WTC11 (cell line): ENCODE measurements at regions not wholly inside any gene's neighbourhood (a gene's known extent, or its start where the extent isn't known, plus 50 kb on each side); places are given as distances from the start of the nearest gene placed in this dataset.
"Not testable (repeated sequence)": the region's sequence is repeated elsewhere in the genome, so short reads cannot be mapped to it uniquely, and the experiment has no call there.

Experiments
- ATAC-seq: fragments of 200-7000 bp; cut with Tn5 transposase; 2 replicates; pipeline ENCODE4 v1.10.0; 2021; ENCODE audit warnings: mild to moderate bottlenecking, moderate library complexity
- CTCF ChIA-PET: fragments of 300-600 bp; sonication (Branson Sonifier 250); formaldehyde crosslinking; loops from one replicate; lab custom pipeline; 2021; ENCODE audit warnings: antibody characterized with exemption; lab: Charles Lee
- POLR2A ChIA-PET: fragments of 350-600 bp; sonication (Branson Sonifier 250); formaldehyde crosslinking; loops from one replicate; lab custom pipeline; 2021; ENCODE audit warnings: antibody characterized with exemption; lab: Charles Lee
- DNase-seq: peaks from one replicate; pipeline ENCODE4 v3.0.0; 2021; ENCODE audit warnings: low spot score
- H3K27ac Mint-ChIP-seq: 2 replicates; pipeline ENCODE4 v1.8.0; 2021; ENCODE audit warnings: mixed read lengths
- H3K27me3 Mint-ChIP-seq: 2 replicates; pipeline ENCODE4 v1.8.0; 2021; ENCODE audit warnings: low read depth, mild to moderate bottlenecking, moderate library complexity, mixed read lengths
- H3K36me3 Mint-ChIP-seq: 2 replicates; pipeline ENCODE4 v1.8.0; 2021; ENCODE audit warnings: mixed read lengths
- H3K4me1 Mint-ChIP-seq: 2 replicates; pipeline ENCODE4 v1.8.0; 2022; ENCODE audit warnings: mixed read lengths
- H3K4me3 Mint-ChIP-seq: 2 replicates; pipeline ENCODE4 v1.8.0; 2021; ENCODE audit warnings: mild to moderate bottlenecking, moderate library complexity, mixed read lengths
- H3K9me3 Mint-ChIP-seq: 2 replicates; pipeline ENCODE4 v1.8.0; 2021; ENCODE audit warnings: mixed read lengths
- AR ChIP-seq: fragments of 250-450 bp; sonication (Bioruptor Pico); IDR thresholded peaks from 2 replicates; pipeline ENCODE4 v1.9.0; 2021; ENCODE audit warnings: mild to moderate bottlenecking
- ATF3 ChIP-seq: sonication (generic); formaldehyde crosslinking; conservative IDR thresholded peaks from 2 replicates; pipeline ENCODE4 v1.8.1; 2022; ENCODE audit warnings: mild to moderate bottlenecking, missing genetic modification reagents
- E2F5 ChIP-seq: sonication (generic); formaldehyde crosslinking; IDR thresholded peaks from 2 replicates; pipeline ENCODE4 v1.8.1; 2022; ENCODE audit warnings: mild to moderate bottlenecking, moderate library complexity, missing genetic modification reagents
- EMX1 ChIP-seq: fragments of 250-450 bp; sonication (Bioruptor Pico); IDR thresholded peaks from 2 replicates; pipeline ENCODE4 v1.8.0; 2021; ENCODE audit warnings: mild to moderate bottlenecking
- ESRRA ChIP-seq: sonication (generic); formaldehyde crosslinking; IDR thresholded peaks from 2 replicates; pipeline ENCODE4 v1.8.1; 2022; ENCODE audit warnings: mild to moderate bottlenecking, missing genetic modification reagents, borderline replicate concordance
- IRF1 ChIP-seq: sonication (generic); formaldehyde crosslinking; IDR thresholded peaks from 2 replicates; pipeline ENCODE4 v1.8.0; 2023; ENCODE audit warnings: missing genetic modification reagents
- PREB ChIP-seq: sonication (generic); formaldehyde crosslinking; IDR thresholded peaks from 2 replicates; pipeline ENCODE4 v1.8.1; 2022; ENCODE audit warnings: mild to moderate bottlenecking, missing genetic modification reagents, moderate library complexity, borderline replicate concordance
- SMAD4 ChIP-seq: sonication (generic); formaldehyde crosslinking; IDR thresholded peaks from 2 replicates; pipeline ENCODE4 v1.8.0; 2022; ENCODE audit warnings: mild to moderate bottlenecking, missing genetic modification reagents
- STAT6 ChIP-seq: sonication (generic); formaldehyde crosslinking; conservative IDR thresholded peaks from 2 replicates; pipeline ENCODE4 v1.8.1; 2023; ENCODE audit warnings: mild to moderate bottlenecking, low read depth, missing genetic modification reagents, moderate library complexity
- TEAD1 ChIP-seq: sonication (generic); formaldehyde crosslinking; IDR thresholded peaks from 2 replicates; pipeline ENCODE4 v1.8.0; 2022; ENCODE audit warnings: mild to moderate bottlenecking, missing genetic modification reagents
- USF2 ChIP-seq: sonication (generic); formaldehyde crosslinking; IDR thresholded peaks from 2 replicates; pipeline ENCODE4 v1.8.1; 2023; ENCODE audit warnings: mild to moderate bottlenecking, missing genetic modification reagents, moderate library complexity
- ZNF281 ChIP-seq: sonication (generic); formaldehyde crosslinking; IDR thresholded peaks from 2 replicates; pipeline ENCODE4 v1.8.0; 2023; ENCODE audit warnings: mild to moderate bottlenecking, missing genetic modification reagents
- ZNF423 ChIP-seq: fragments of 250-450 bp; sonication (Bioruptor Pico); IDR thresholded peaks from 2 replicates; pipeline ENCODE4 v2.1.2; 2022; ENCODE audit warnings: mild to moderate bottlenecking, moderate library complexity
- ZNF532 ChIP-seq: fragments of 250-450 bp; sonication (Bioruptor Pico); IDR thresholded peaks from 2 replicates; pipeline ENCODE4 v1.9.0; 2021; ENCODE audit warnings: mild to moderate bottlenecking, borderline replicate concordance

- TF ChIP-seq USF2 (CRISPR knock-in tag), result no peak
- no peak for TF ChIP-seq ATF3 (CRISPR knock-in tag)
- TF ChIP-seq E2F5 (CRISPR knock-in tag), result no peak
- no peak for TF ChIP-seq ZNF423
- no peak for TF ChIP-seq ZNF532 (CRISPR knock-in tag)
- TF ChIP-seq PREB (CRISPR knock-in tag), result no peak
- TF ChIP-seq STAT6, result no peak
- TF ChIP-seq SMAD4 (CRISPR knock-in tag), result no peak
- no peak for TF ChIP-seq AR (CRISPR knock-in tag)
- TF ChIP-seq IRF1, result no peak
- TF ChIP-seq EMX1 (CRISPR knock-in tag), result no peak
- no peak for TF ChIP-seq ESRRA (CRISPR knock-in tag)
- TF ChIP-seq TEAD1, result no peak
- no peak for TF ChIP-seq ZNF281 (CRISPR knock-in tag)
- DNase-seq (no peak), ATAC-seq (no peak)
- Mint-ChIP-seq H3K36me3 (no peaks in the 10 kb centered on the region), H3K27me3 (no peaks in the 10 kb centered on the region), H3K4me1 (peaks cover 8% of the 10 kb centered on the region; the same call in 1 of the 2 replicates), H3K9me3 (peaks cover 7% of the 10 kb centered on the region), H3K4me3 (no peak overlapping the region), H3K27ac (no peak overlapping the region)
- ChIA-PET POLR2A (no interaction called here), CTCF (no interaction called here)
Observed at GRCh38 chr3:174483254-174483653, 375.9 kb upstream of the NAALADL2 start.

GRCh38 chr3:174483856-174484255 is 375.3 kb upstream of the NAALADL2 start:
- H3K36me3 Mint-ChIP-seq, result not testable (repeated sequence)

More at GRCh38 chr3:174483856-174484255, 375.3 kb upstream of the NAALADL2 start:
- H3K4me1 Mint-ChIP-seq, H3K27me3 Mint-ChIP-seq, H3K9me3 Mint-ChIP-seq, DNase-seq, ATAC-seq, H3K4me3 Mint-ChIP-seq, CTCF ChIA-PET, H3K27ac Mint-ChIP-seq: not testable (repeated sequence)
- POLR2A ChIA-PET, result interaction anchor here (0.6 kb wide), 1 partner anchor 42 kb away, joined by 5 read pairs; no protein-coding TSS in a partner anchor
